Hepatocyte (in vitro differentiated cells): ENCODE measurements at regions not wholly inside any gene's neighbourhood (a gene's known extent, or its start where the extent isn't known, plus 50 kb on each side); places are given as distances from the start of the nearest gene placed in this dataset.
"Not testable (repeated sequence)": the region's sequence is repeated elsewhere in the genome, so short reads cannot be mapped to it uniquely, and the experiment has no call there.

Source experiments
- EZH2phosphoT487 ChIP-seq: fragments of 200-600 bp; sonication (generic); IDR thresholded peaks from one replicate; pipeline ENCODE4 v1.6.1; 2018; ENCODE audit warnings: antibody characterized with exemption, mild to moderate bottlenecking, low read depth, moderate library complexity; ENCODE audit not compliant: unreplicated experiment, severe bottlenecking
- TF ChIP-seq, protein P1 (sequence below): fragments of 200-600 bp; sonication (generic); IDR thresholded peaks from 2 replicates; pipeline ENCODE4 v1.5.1; 2016; ENCODE audit warnings: antibody characterized with exemption, mild to moderate bottlenecking; ENCODE audit not compliant: poor library complexity

DNA sequence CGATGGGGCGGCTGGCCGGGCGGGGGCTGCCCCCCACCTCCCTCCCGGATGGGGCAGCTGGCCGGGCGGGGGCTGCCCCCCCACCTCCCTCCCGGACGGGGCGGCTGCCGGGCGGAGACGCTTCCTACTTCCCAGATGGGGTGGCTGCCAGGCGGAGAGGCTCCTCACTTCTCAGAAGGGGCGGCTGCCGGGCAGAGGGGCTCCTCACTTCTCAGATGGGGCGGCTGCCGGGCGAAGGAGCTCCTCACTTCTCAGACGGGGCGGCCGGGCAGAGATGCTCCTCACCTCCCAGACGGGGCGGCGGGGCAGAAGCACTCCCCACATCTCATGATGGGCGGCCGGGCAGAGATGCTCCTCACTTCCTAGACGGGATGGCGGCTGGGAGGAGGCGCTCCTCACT, 138.2 kb upstream of the ZNF91 start:
- TF ChIP-seq, protein P1, sequence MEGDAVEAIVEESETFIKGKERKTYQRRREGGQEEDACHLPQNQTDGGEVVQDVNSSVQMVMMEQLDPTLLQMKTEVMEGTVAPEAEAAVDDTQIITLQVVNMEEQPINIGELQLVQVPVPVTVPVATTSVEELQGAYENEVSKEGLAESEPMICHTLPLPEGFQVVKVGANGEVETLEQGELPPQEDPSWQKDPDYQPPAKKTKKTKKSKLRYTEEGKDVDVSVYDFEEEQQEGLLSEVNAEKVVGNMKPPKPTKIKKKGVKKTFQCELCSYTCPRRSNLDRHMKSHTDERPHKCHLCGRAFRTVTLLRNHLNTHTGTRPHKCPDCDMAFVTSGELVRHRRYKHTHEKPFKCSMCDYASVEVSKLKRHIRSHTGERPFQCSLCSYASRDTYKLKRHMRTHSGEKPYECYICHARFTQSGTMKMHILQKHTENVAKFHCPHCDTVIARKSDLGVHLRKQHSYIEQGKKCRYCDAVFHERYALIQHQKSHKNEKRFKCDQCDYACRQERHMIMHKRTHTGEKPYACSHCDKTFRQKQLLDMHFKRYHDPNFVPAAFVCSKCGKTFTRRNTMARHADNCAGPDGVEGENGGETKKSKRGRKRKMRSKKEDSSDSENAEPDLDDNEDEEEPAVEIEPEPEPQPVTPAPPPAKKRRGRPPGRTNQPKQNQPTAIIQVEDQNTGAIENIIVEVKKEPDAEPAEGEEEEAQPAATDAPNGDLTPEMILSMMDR: not testable (repeated sequence)
- not testable (repeated sequence) for TF ChIP-seq EZH2phosphoT487
